H1 (cell line): ENCODE measurements at regions not wholly inside any gene's neighbourhood (a gene's known extent, or its start where the extent isn't known, plus 50 kb on each side); places are given as distances from the start of the nearest gene placed in this dataset.

ENCODE experiments used
- CTCF ChIA-PET: fragments of 300-600 bp; sonication (Branson Sonifier 250); formaldehyde crosslinking; loops from one replicate; lab custom pipeline; 2021; ENCODE audit not compliant: partially characterized antibody; lab: Charles Lee
- POLR2A ChIA-PET: fragments of 300-600 bp; sonication (Branson Sonifier 250); formaldehyde crosslinking; loops from one replicate; lab custom pipeline; 2021; ENCODE audit warnings: inconsistent platforms; ENCODE audit not compliant: partially characterized antibody; lab: Charles Lee
- DNase-seq, 2 experiments: peaks; one replicate each; pipeline versions ENCODE4 v3.0.0 to v3.0.0-alpha.2; 2010 to 2022; ENCODE audit warnings: low spot score in 2 of 2, low read depth in 1 of 2, mixed read lengths in 1 of 2
- FAIRE-seq: peaks from 2 replicates; lab custom pipeline; 2011; peaks lifted over from hg19 to GRCh38; lab: Jason Lieb, UNC
- H2AFZ ChIP-seq: 2 replicates; pipeline ENCODE4 v1.8.1; 2012; ENCODE audit warnings: low read length, inconsistent platforms
- H2AK5ac ChIP-seq: 2 replicates; pipeline ENCODE4 v1.6.1; 2013; ENCODE audit warnings: low read depth, low read length
- H2BK120ac ChIP-seq: replicated peaks from 2 replicates; pipeline ENCODE3; 2013; ENCODE audit warnings: low read depth, low read length, inconsistent platforms
- H2BK12ac ChIP-seq: 2 replicates; pipeline ENCODE4 v1.6.1; 2013; ENCODE audit warnings: low read depth, low read length
- H2BK15ac ChIP-seq: 2 replicates; pipeline ENCODE4 v1.6.1; 2013; ENCODE audit warnings: low read length
- H2BK20ac ChIP-seq: 2 replicates; pipeline ENCODE4 v1.6.1; 2013; ENCODE audit warnings: low read length
- H2BK5ac ChIP-seq: 2 replicates; pipeline ENCODE4 v1.6.1; 2013; ENCODE audit warnings: low read depth, low read length
- H3K14ac ChIP-seq: 2 replicates; pipeline ENCODE4 v1.6.1; 2013; ENCODE audit warnings: inconsistent platforms; ENCODE audit not compliant: insufficient read length
- H3K18ac ChIP-seq: 2 replicates; pipeline ENCODE4 v1.6.1; 2013; ENCODE audit warnings: low read length; ENCODE audit errors: extremely low read depth
- H3K23ac ChIP-seq: 2 replicates; pipeline ENCODE4 v1.6.1; 2013; ENCODE audit warnings: inconsistent platforms; ENCODE audit not compliant: insufficient read length
- H3K23me2 ChIP-seq: 2 replicates; pipeline ENCODE4 v1.6.1; 2013; ENCODE audit warnings: low read depth, low read length
- H3K27ac ChIP-seq: 2 replicates; pipeline ENCODE4 v1.6.1; 2011; ENCODE audit warnings: low read depth, low read length, inconsistent platforms
- H3K27me3 ChIP-seq, 4 experiments: replicated peaks in 1 of 4; 1 replicate in 1 of 4; 2 replicates in 3 of 4; pipeline versions ENCODE4 v1.6.1 to v1.8.1; 2011 to 2013; ENCODE audit warnings: low read length in 3 of 4, mild to moderate bottlenecking in 3 of 4, inconsistent platforms in 2 of 4, mixed read lengths in 2 of 4, moderate library complexity in 1 of 4; ENCODE audit not compliant: control insufficient read depth in 3 of 4, insufficient read depth in 3 of 4; ENCODE audit errors: extremely low read depth in 1 of 4
- H3K36me3 ChIP-seq, 4 experiments: 2 replicates each; pipeline versions ENCODE4 v1.6.1 to v1.8.1; 2011 to 2013; ENCODE audit warnings: mild to moderate bottlenecking in 4 of 4, low read length in 3 of 4, moderate library complexity in 2 of 4, control low read depth in 1 of 4, inconsistent platforms in 1 of 4; ENCODE audit not compliant: insufficient read depth in 4 of 4, control insufficient read depth in 2 of 4
- H3K4ac ChIP-seq: replicated peaks from 2 replicates; pipeline ENCODE3; 2013; ENCODE audit warnings: low read length, low read depth, mixed read lengths, inconsistent platforms; ENCODE audit not compliant: insufficient read length
- H3K4me1 ChIP-seq, 4 experiments: replicated peaks in 1 of 4; 1 replicate in 1 of 4; 2 replicates in 3 of 4; pipeline versions ENCODE4 v1.6.1 to v1.8.1; 2011 to 2013; ENCODE audit warnings: low read length in 3 of 4, inconsistent platforms in 2 of 4, mixed read lengths in 1 of 4; ENCODE audit not compliant: insufficient read depth in 4 of 4, control insufficient read depth in 3 of 4
- H3K4me2 ChIP-seq, 2 experiments: 2 replicates each; pipeline versions ENCODE4 v1.6.1 to v1.8.1; 2011 to 2013; ENCODE audit warnings: low read depth in 2 of 2, low read length in 2 of 2, control low read depth in 1 of 2, inconsistent platforms in 1 of 2, mild to moderate bottlenecking in 1 of 2; ENCODE audit not compliant: insufficient read depth in 1 of 2
- H3K4me3 ChIP-seq, 4 experiments: fragments of 200-600, 300-600 bp in 1 of 4; sonication (generic), shearing (Covaris generic), sonication (Bioruptor Twin) in 1 of 4; 2 replicates each; pipeline versions ENCODE4 v1.5.1 to v1.8.1; 2011 to 2016; ENCODE audit warnings: low read length in 4 of 4, low read depth in 3 of 4, control low read depth in 2 of 4, inconsistent platforms in 2 of 4, mild to moderate bottlenecking in 2 of 4, mixed read lengths in 1 of 4, moderate library complexity in 1 of 4; ENCODE audit not compliant: insufficient read depth in 2 of 4; ENCODE audit errors: extremely low read depth in 1 of 4
- H3K56ac ChIP-seq: replicated peaks from 2 replicates; pipeline ENCODE3; 2013; ENCODE audit warnings: low read depth, mild to moderate bottlenecking, mixed read lengths, low read length, inconsistent platforms; ENCODE audit not compliant: insufficient read length
- H3K79me1 ChIP-seq: 2 replicates; pipeline ENCODE4 v1.6.1; 2013; ENCODE audit warnings: low read depth, low read length, control low read depth
- H3K79me2 ChIP-seq, 2 experiments: 2 replicates each; pipeline versions ENCODE4 v1.6.1 to v1.8.1; 2012 to 2013; ENCODE audit warnings: low read length in 2 of 2, mild to moderate bottlenecking in 2 of 2, inconsistent platforms in 1 of 2; ENCODE audit not compliant: insufficient read depth in 2 of 2, control insufficient read depth in 1 of 2
- H3K9ac ChIP-seq, 4 experiments: replicated peaks in 1 of 4; 1 replicate in 1 of 4; 2 replicates in 3 of 4; pipeline versions ENCODE4 v1.6.1 to v1.8.1; 2011 to 2013; ENCODE audit warnings: low read depth in 3 of 4, low read length in 3 of 4, control low read depth in 2 of 4, mild to moderate bottlenecking in 2 of 4, moderate library complexity in 2 of 4, inconsistent platforms in 1 of 4; ENCODE audit errors: extremely low read depth in 1 of 4
- H3K9me3 ChIP-seq, 2 experiments: 2 replicates each; pipeline versions ENCODE4 v1.6.1 to v1.8.1; 2012 to 2013; ENCODE audit warnings: mild to moderate bottlenecking in 2 of 2, moderate library complexity in 2 of 2, control low read depth in 1 of 2, inconsistent platforms in 1 of 2, low read depth in 1 of 2, low read length in 1 of 2, mixed read lengths in 1 of 2; ENCODE audit not compliant: insufficient read depth in 2 of 2
- H4K20me1 ChIP-seq, 2 experiments: replicated peaks in 1 of 2; 2 replicates each; pipeline versions ENCODE3 to v1.8.1; 2011 to 2013; ENCODE audit warnings: inconsistent platforms in 2 of 2, low read length in 2 of 2, mild to moderate bottlenecking in 1 of 2; ENCODE audit not compliant: insufficient read depth in 2 of 2, control insufficient read depth in 1 of 2
- H4K5ac ChIP-seq: 2 replicates; pipeline ENCODE4 v1.6.1; 2013; ENCODE audit warnings: low read length, low read depth, mixed read lengths, inconsistent platforms; ENCODE audit not compliant: insufficient read length
- H4K8ac ChIP-seq: 2 replicates; pipeline ENCODE4 v1.8.0; 2013; ENCODE audit warnings: mild to moderate bottlenecking, moderate library complexity, low read length, inconsistent platforms; ENCODE audit not compliant: insufficient read depth; ENCODE audit errors: extremely low read depth
- H4K91ac ChIP-seq: replicated peaks from 2 replicates; pipeline ENCODE3; 2013; ENCODE audit warnings: low read length, mixed read lengths, inconsistent platforms; ENCODE audit not compliant: insufficient read length
- ASH2L ChIP-seq: fragments of 200-600, 300-600 bp; sonication (generic); IDR thresholded peaks from one replicate; pipeline ENCODE4 v1.7.1; 2017; ENCODE audit warnings: low read length
- CREB1 ChIP-seq: IDR thresholded peaks from 2 replicates; pipeline ENCODE4 v1.6.1; 2012; ENCODE audit warnings: inconsistent platforms
- EP300 ChIP-seq, 2 experiments: IDR thresholded peaks; 1 replicate in 1 of 2; 2 replicates in 1 of 2; pipeline ENCODE4 v1.6.1; 2011 to 2012; ENCODE audit warnings: low read depth in 2 of 2, low read length in 2 of 2, mild to moderate bottlenecking in 2 of 2, borderline replicate concordance in 1 of 2, inconsistent platforms in 1 of 2, moderate library complexity in 1 of 2
- EZH2 ChIP-seq: fragments of 200-600 bp; sonication (generic); IDR thresholded peaks from 2 replicates; pipeline ENCODE4 v1.7.1; 2012; ENCODE audit warnings: low read depth, mild to moderate bottlenecking, moderate library complexity, low read length, inconsistent platforms; ENCODE audit not compliant: severe bottlenecking
- KDM5A ChIP-seq: fragments of 200-600 bp; IDR thresholded peaks from 2 replicates; pipeline ENCODE4 v1.7.1; 2012; ENCODE audit warnings: mild to moderate bottlenecking, low read length, inconsistent platforms, mixed read lengths
- NANOG ChIP-seq: IDR thresholded peaks from 2 replicates; pipeline ENCODE4 v1.6.1; 2011; ENCODE audit warnings: low read length, low read depth, mild to moderate bottlenecking, inconsistent platforms; ENCODE audit not compliant: insufficient read depth, poor library complexity, severe bottlenecking
- NRF1 ChIP-seq: IDR thresholded peaks from 2 replicates; pipeline ENCODE4 v1.6.1; 2011; ENCODE audit warnings: mild to moderate bottlenecking, low read depth, low read length, improper control_type of control experiment
- POLR2A ChIP-seq, 2 experiments: IDR thresholded peaks; 1 replicate in 1 of 2; 2 replicates in 1 of 2; pipeline ENCODE4 v1.6.1; 2011; ENCODE audit warnings: low read depth in 2 of 2, low read length in 2 of 2, mild to moderate bottlenecking in 2 of 2; ENCODE audit errors: control extremely low read depth in 1 of 2
- POU5F1 ChIP-seq: IDR thresholded peaks from 2 replicates; pipeline ENCODE4 v1.6.1; 2011; ENCODE audit warnings: low read depth, mild to moderate bottlenecking, low read length, moderate library complexity
- RFX5 ChIP-seq: IDR thresholded peaks from 2 replicates; pipeline ENCODE4 v1.6.1; 2011; ENCODE audit warnings: low read depth, low read length, improper control_type of control experiment, borderline replicate concordance
- SIN3A ChIP-seq, 2 experiments: IDR thresholded peaks in 1 of 2; conservative IDR thresholded peaks in 1 of 2; 2 replicates each; pipeline ENCODE4 v1.6.1; 2011 to 2012; ENCODE audit warnings: low read length in 2 of 2, improper control_type of control experiment in 1 of 2, low read depth in 1 of 2, mild to moderate bottlenecking in 1 of 2
- SIX5 ChIP-seq: IDR thresholded peaks from 2 replicates; pipeline ENCODE4 v1.6.1; 2011; ENCODE audit warnings: mild to moderate bottlenecking, low read depth, low read length
- WGBS, 2 experiments: shearing (Covaris generic) in 1 of 2; methylation state at CpG; one replicate each; pipeline versions ENCODE4 v1.1.6 to v1.1.7; 2013 to 2015; ENCODE audit warnings: low lambda C conversion rate in 2 of 2, mixed read lengths in 2 of 2, inconsistent platforms in 1 of 2, low coverage in 1 of 2, missing lambda C conversion rate in 1 of 2; ENCODE audit not compliant: insufficient replicate concordance in 2 of 2, insufficient coverage in 1 of 2, insufficient read length in 1 of 2; ENCODE audit errors: extremely low coverage in 1 of 2, missing lambda C conversion rate in 1 of 2; 5-methylcytosine and 5-hydroxymethylcytosine counted together
- TF ChIP-seq, protein P1 (sequence below): IDR thresholded peaks from 2 replicates; pipeline ENCODE4 v1.6.1; 2012; ENCODE audit warnings: inconsistent platforms

DNA sequence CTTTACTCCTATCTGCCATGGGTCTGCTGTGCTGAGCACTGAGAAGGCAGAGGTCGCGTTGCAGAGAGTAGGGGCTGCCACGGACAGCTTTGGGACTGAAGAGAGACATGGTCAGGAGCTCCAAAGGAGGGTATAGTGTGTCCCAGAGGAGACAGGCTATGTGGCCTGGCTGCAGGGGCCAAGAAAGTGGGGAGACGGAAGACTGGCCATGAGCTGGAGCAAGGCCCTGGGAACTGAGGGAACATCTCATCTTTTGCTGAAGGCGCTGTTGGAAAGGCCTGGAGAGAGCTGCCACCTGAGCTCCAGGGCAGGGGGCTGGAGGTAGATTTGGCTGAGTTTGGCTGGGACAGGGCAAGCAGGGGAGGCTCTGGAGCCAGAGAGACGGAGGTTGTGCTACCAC is 55.8 kb upstream of the AJAP1 start (continued):
- no peak for TF ChIP-seq ASH2L

DNA sequence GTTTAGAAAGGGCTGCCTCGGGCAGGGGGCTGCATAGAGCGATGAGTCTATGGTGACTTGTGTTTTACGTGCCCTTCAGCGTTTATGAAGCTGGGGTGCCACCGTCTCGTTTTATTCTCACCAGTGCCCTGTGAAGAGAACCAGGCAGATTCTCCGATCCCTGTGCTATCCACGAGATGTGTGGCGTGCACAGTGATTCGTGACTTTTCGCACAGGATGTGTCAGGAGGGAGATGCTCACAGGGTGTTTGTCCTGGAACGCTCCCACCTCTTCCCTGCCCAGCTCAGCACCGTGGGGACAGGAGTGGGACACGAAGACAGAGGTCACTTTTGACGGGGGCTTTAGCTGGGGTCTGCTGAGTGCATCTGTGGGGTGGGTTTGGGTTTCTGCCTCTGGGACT is 54.9 kb upstream of the AJAP1 start:
- no peak overlapping the region for H2AFZ ChIP-seq
- H3K36me3 ChIP-seq = no peaks in the 10 kb centered on the region
- H4K91ac ChIP-seq = no peak overlapping the region
- no peaks in the 10 kb centered on the region for H3K9me3 ChIP-seq
- no peak overlapping the region for H3K14ac ChIP-seq
- no peaks in the 10 kb centered on the region for H4K20me1 ChIP-seq
- no peak overlapping the region for H3K4me2 ChIP-seq
- no peak overlapping the region for H3K27ac ChIP-seq
- H3K4me3 ChIP-seq = no peak overlapping the region
- H3K9ac ChIP-seq = no peak overlapping the region
- no peak for FAIRE-seq
- H3K18ac ChIP-seq = no peak overlapping the region
- H2BK12ac ChIP-seq = 0 out of 2 replicates have a peak overlapping the region, but pooled peaks have one; percentile 17
- H4K5ac ChIP-seq = no peak overlapping the region
- H2BK120ac ChIP-seq = no peak overlapping the region
- H3K23ac ChIP-seq = no peak overlapping the region
- H3K23me2 ChIP-seq = no peaks in the 10 kb centered on the region
- H2BK20ac ChIP-seq = no peak overlapping the region
- no peak for DNase-seq
- H2BK5ac ChIP-seq = no peak overlapping the region
- no peaks in the 10 kb centered on the region; a peak in 1 of 7 replicates for H3K4me1 ChIP-seq
- POLR2A ChIA-PET = no interaction called here
- peak overlapping the region; percentile 58 for H4K8ac ChIP-seq
- 92% methylated on average over 15 of the region's 15 CpGs; no CpG with 5 or more reads in 1 of the 2 experiments for WGBS, 2 experiments
- H3K79me1 ChIP-seq = no peaks in the 10 kb centered on the region
- H3K4ac ChIP-seq = no peak overlapping the region
- no peaks in the 10 kb centered on the region; a peak in 1 of 7 replicates for H3K27me3 ChIP-seq
- no peak overlapping the region for H2BK15ac ChIP-seq
- CTCF ChIA-PET = no interaction called here
- no peak overlapping the region for H2AK5ac ChIP-seq
- H3K56ac ChIP-seq = no peak overlapping the region
- H3K79me2 ChIP-seq = no peaks in the 10 kb centered on the region
- TF ChIP-seq EZH2 (no peak), KDM5A (no peak), POLR2A (IDR thresholded peaks at IDR 0.05; ENCODE audit: control extremely low read depth in 1 of 2, low read depth in 2 of 2, low read length in 2 of 2) (no peak), SIN3A (conservative IDR thresholded peaks at IDR 0.05 in 1 of 2, IDR thresholded peaks at IDR 0.05 in 1 of 2; ENCODE audit: low read depth in 1 of 2, low read length in 2 of 2) (no peak), CREB1 (no peak), EP300 (IDR thresholded peaks at IDR 0.05; ENCODE audit: borderline replicate concordance in 1 of 2, low read depth in 2 of 2, low read length in 2 of 2) (no peak), SIX5 (no peak), RFX5 (no peak), NANOG (no peak), NRF1 (no peak), POU5F1 (no peak)
- TF ChIP-seq, protein P1, sequence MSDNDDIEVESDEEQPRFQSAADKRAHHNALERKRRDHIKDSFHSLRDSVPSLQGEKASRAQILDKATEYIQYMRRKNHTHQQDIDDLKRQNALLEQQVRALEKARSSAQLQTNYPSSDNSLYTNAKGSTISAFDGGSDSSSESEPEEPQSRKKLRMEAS = no peak
